Activated CD8-positive, alpha-beta memory T cell treated with anti-CD3 and anti-CD28 coated beads, Interleukin-2, amount 50 U/mL, for 48 hours (primary cell): ENCODE measurements at regions not wholly inside any gene's neighbourhood (a gene's known extent, or its start where the extent isn't known, plus 50 kb on each side); places are given as distances from the start of the nearest gene placed in this dataset.
"Not testable (repeated sequence)": the region's sequence is repeated elsewhere in the genome, so short reads cannot be mapped to it uniquely, and the experiment has no call there.

ENCODE experiments used
- DNase-seq: peaks from one replicate; pipeline ENCODE4 v3.0.0-alpha.2; 2020

- DNase-seq: no peak
Measured at GRCh38 chr4:81314196-81314896, 99.3 kb upstream of the PRKG2 start.

GRCh38 chr4:81307991-81308390, 93.0 kb upstream of the PRKG2 start:
- no peak for DNase-seq

- no peak for DNase-seq
Measured at GRCh38 chr4:81304871-81305270, 89.8 kb upstream of the PRKG2 start.

- not testable (repeated sequence) for DNase-seq
Measured at GRCh38 chr4:81300352-81300751, 85.3 kb upstream of the PRKG2 start.

GRCh38 chr4:81290813-81291212, 75.8 kb upstream of the PRKG2 start:
- no peak for DNase-seq

GRCh38 chr4:81287101-81287500, 72.1 kb upstream of the PRKG2 start:
- no peak for DNase-seq

GRCh38 chr4:81282131-81282530, 67.1 kb upstream of the PRKG2 start:
- DNase-seq: no peak

- no peak for DNase-seq
Measured at GRCh38 chr4:81274460-81274859, 59.4 kb upstream of the PRKG2 start.

GRCh38 chr4:81272671-81273070, 57.6 kb upstream of the PRKG2 start:
- no peak for DNase-seq
